ENCODE measurements at regions not wholly inside any gene's neighbourhood (a gene's known extent, or its start where the extent isn't known, plus 50 kb on each side); places are given as distances from the start of the nearest gene placed in this dataset.

- TF ChIP-seq CTCF (IDR thresholded peaks at IDR 0.05; ENCODE audit: low read depth, low read length, poor library complexity, severe bottlenecking) (no peak), EZH2phosphoT487 (IDR thresholded peaks at IDR 0.05; ENCODE audit: borderline replicate concordance, low read length) (no peak)
Observed at GRCh38 chr21:27813750-27814149, 846.9 kb upstream of the ADAMTS5 start.
